ENCODE measurements at regions not wholly inside any gene's neighbourhood (a gene's known extent, or its start where the extent isn't known, plus 50 kb on each side); places are given as distances from the start of the nearest gene placed in this dataset.

- TF ChIP-seq CTCF (conservative IDR thresholded peaks at IDR 0.05; ENCODE audit: low read depth, low read length) = no peak
- no peak for TF ChIP-seq POLR2A (IDR thresholded peaks at IDR 0.05; ENCODE audit: low read depth, low read length)
- TF ChIP-seq RCOR1 (IDR thresholded peaks at IDR 0.05; ENCODE audit: insufficient replicate concordance, low read length) = no peak
- no peak for TF ChIP-seq SMC3 (IDR thresholded peaks at IDR 0.05; ENCODE audit: low read depth, low read length)
- no peak for TF ChIP-seq BHLHE40 (IDR thresholded peaks at IDR 0.05; ENCODE audit: low read depth, low read length)
- TF ChIP-seq CHD1 (IDR thresholded peaks at IDR 0.05; ENCODE audit: low read depth, low read length) = no peak
- no peak for TF ChIP-seq CEBPB (IDR thresholded peaks at IDR 0.05; ENCODE audit: low read depth, low read length)
- TF ChIP-seq, protein P1, sequence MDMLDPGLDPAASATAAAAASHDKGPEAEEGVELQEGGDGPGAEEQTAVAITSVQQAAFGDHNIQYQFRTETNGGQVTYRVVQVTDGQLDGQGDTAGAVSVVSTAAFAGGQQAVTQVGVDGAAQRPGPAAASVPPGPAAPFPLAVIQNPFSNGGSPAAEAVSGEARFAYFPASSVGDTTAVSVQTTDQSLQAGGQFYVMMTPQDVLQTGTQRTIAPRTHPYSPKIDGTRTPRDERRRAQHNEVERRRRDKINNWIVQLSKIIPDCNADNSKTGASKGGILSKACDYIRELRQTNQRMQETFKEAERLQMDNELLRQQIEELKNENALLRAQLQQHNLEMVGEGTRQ (IDR thresholded peaks at IDR 0.05; ENCODE audit: low read depth, low read length) = no peak
- TF ChIP-seq RAD21 (IDR thresholded peaks at IDR 0.05; ENCODE audit: low read length) = no peak
- TF ChIP-seq NFE2L2 (IDR thresholded peaks at IDR 0.05; ENCODE audit: low read depth, low read length) = no peak
- TF ChIP-seq FOS (IDR thresholded peaks at IDR 0.05; ENCODE audit: low read depth, low read length) = no peak
- no peak for TF ChIP-seq ELK1 (IDR thresholded peaks at IDR 0.05; ENCODE audit: borderline replicate concordance, low read depth, low read length)
- no peak for TF ChIP-seq MXI1 (IDR thresholded peaks at IDR 0.05; ENCODE audit: borderline replicate concordance, low read depth, low read length)
Measured at GRCh38 chr2:117514371-117514770, 300.1 kb upstream of the DDX18 start.
